Coronary artery (tissue), 2 donors: ENCODE measurements at regions not wholly inside any gene's neighbourhood (a gene's known extent, or its start where the extent isn't known, plus 50 kb on each side); places are given as distances from the start of the nearest gene placed in this dataset.

Experiments
- DNase-seq: peaks from one replicate; pipeline ENCODE4 v3.0.0-alpha.2; 2017; ENCODE audit warnings: low spot score
- H3K27ac ChIP-seq, 2 donors: fragments of 200-600 bp; sonication (generic); one replicate each; pipeline ENCODE4 v1.5.1; 2016 to 2019
- H3K4me3 ChIP-seq: fragments of 200-600 bp; sonication (generic); 2 replicates; pipeline ENCODE4 v1.5.1; 2016; ENCODE audit warnings: mild to moderate bottlenecking, moderate library complexity
- CTCF ChIP-seq: fragments of 200-600 bp; sonication (generic); IDR thresholded peaks from one replicate; pipeline ENCODE4 v1.5.1; 2019; ENCODE audit warnings: antibody characterized with exemption

GRCh38 chr5:159385536-159385935 lies 55.2 kb upstream of the IL12B start:
- DNase-seq = no peak
- no peak for TF ChIP-seq CTCF
- Histone ChIP-seq H3K27ac (no peak overlapping the region), H3K4me3 (no peak overlapping the region)

GRCh38 chr5:159386028-159386711 lies 55.9 kb upstream of the IL12B start:
- H3K4me3 ChIP-seq = no peak overlapping the region
- DNase-seq = no peak
- no peak overlapping the region for H3K27ac ChIP-seq
- TF ChIP-seq CTCF = no peak

GRCh38 chr5:159392871-159393270 lies 62.6 kb upstream of the IL12B start:
- DNase-seq = no peak
- no peak for TF ChIP-seq CTCF

GRCh38 chr5:159393854-159394274 lies 63.6 kb upstream of the IL12B start:
- Histone ChIP-seq H3K4me3 (no peak overlapping the region), H3K27ac (no peak overlapping the region)
- DNase-seq = no peak
- TF ChIP-seq CTCF = no peak

More at GRCh38 chr5:159392871-159393270, 62.6 kb upstream of the IL12B start:
- Histone ChIP-seq H3K4me3 (no peak overlapping the region), H3K27ac (no peak overlapping the region)

GRCh38 chr5:159395202-159395601 lies 64.9 kb upstream of the IL12B start:
- no peak for DNase-seq
- Histone ChIP-seq H3K27ac (no peak overlapping the region), H3K4me3 (no peak overlapping the region)
- TF ChIP-seq CTCF = no peak

GRCh38 chr5:159398936-159399335 lies 68.6 kb upstream of the IL12B start:
- DNase-seq = no peak
- Histone ChIP-seq H3K4me3 (no peak overlapping the region), H3K27ac (no peak overlapping the region)
- TF ChIP-seq CTCF = no peak

- no peak overlapping the region for H3K4me3 ChIP-seq
- no peak for TF ChIP-seq CTCF
- DNase-seq = no peak
- no peak overlapping the region for H3K27ac ChIP-seq
Observed at GRCh38 chr5:159400476-159400875, 70.2 kb upstream of the IL12B start.
